Natural killer cell (primary cell): ENCODE measurements at regions not wholly inside any gene's neighbourhood (a gene's known extent, or its start where the extent isn't known, plus 50 kb on each side); places are given as distances from the start of the nearest gene placed in this dataset.

Experiments
- ATAC-seq, 3 donors: fragments of 150-1000 bp in 2 of 3; fragments of 200-7000 bp in 1 of 3; cut with Tn5 transposase; 1 replicate in 1 of 3; 2 replicates in 2 of 3; pipeline ENCODE4 v1.10.0; 2021; ENCODE audit warnings: mild to moderate bottlenecking in 2 of 3, moderate library complexity in 2 of 3
- DNase-seq, 2 donors: peaks; one replicate each; pipeline versions ENCODE4 v3.0.0 to v3.0.0-alpha.2; 2013 to 2021; ENCODE audit warnings: mixed read lengths in 1 of 2
- H3K27ac ChIP-seq: one replicate; pipeline ENCODE4 v1.5.1; 2013; ENCODE audit warnings: mild to moderate bottlenecking, low read length
- H3K27me3 ChIP-seq: one replicate; pipeline ENCODE4 v1.6.1; 2013; ENCODE audit warnings: low read length; ENCODE audit not compliant: control insufficient read depth, insufficient read depth
- H3K36me3 ChIP-seq: one replicate; pipeline ENCODE4 v1.6.1; 2013; ENCODE audit warnings: low read length; ENCODE audit not compliant: control insufficient read depth, insufficient read depth
- H3K4me1 ChIP-seq: one replicate; pipeline ENCODE4 v1.6.1; 2013; ENCODE audit warnings: low read length; ENCODE audit not compliant: control insufficient read depth, insufficient read depth
- H3K4me3 ChIP-seq: one replicate; pipeline ENCODE4 v1.5.1; 2013; ENCODE audit warnings: low read length
- H3K9me3 ChIP-seq: one replicate; pipeline ENCODE4 v1.6.1; 2013; ENCODE audit warnings: low read length; ENCODE audit not compliant: control insufficient read depth, insufficient read depth
- H3K27ac Mint-ChIP-seq, 2 donors: one replicate each; pipeline ENCODE4 v1.8.0; 2022; ENCODE audit warnings: mild to moderate bottlenecking in 2 of 2, mixed read lengths in 2 of 2, moderate library complexity in 1 of 2
- H3K27me3 Mint-ChIP-seq, 2 donors: one replicate each; pipeline ENCODE4 v1.8.0; 2022; ENCODE audit warnings: low read depth in 2 of 2, mixed read lengths in 2 of 2
- H3K36me3 Mint-ChIP-seq: one replicate; pipeline ENCODE4 v1.8.0; 2022; ENCODE audit warnings: mixed read lengths
- H3K4me1 Mint-ChIP-seq, 2 donors: one replicate each; pipeline ENCODE4 v1.8.0; 2022; ENCODE audit warnings: mixed read lengths in 2 of 2
- H3K4me3 Mint-ChIP-seq: one replicate; pipeline ENCODE4 v1.8.0; 2022; ENCODE audit warnings: mild to moderate bottlenecking, moderate library complexity, mixed read lengths
- H3K9me3 Mint-ChIP-seq, 2 donors: one replicate each; pipeline ENCODE4 v1.8.0; 2022; ENCODE audit warnings: mixed read lengths in 2 of 2
- WGBS: methylation state at CpG from one replicate; pipeline ENCODE4 v1.1.7; 2013; ENCODE audit warnings: missing lambda C conversion rate; ENCODE audit not compliant: insufficient coverage; 5-methylcytosine and 5-hydroxymethylcytosine counted together
- intact Hi-C: fragments of 100-400 bp; cut with micrococcal nuclease; formaldehyde crosslinking; loops from one replicate; pipeline ENCODE4 v1.14.2; 2022
- TF ChIP-seq, protein P1 (sequence below): fragments of 200-600 bp; IDR thresholded peaks from one replicate; pipeline ENCODE4 v1.8.0; 2022; ENCODE audit warnings: antibody characterized with exemption

DNA sequence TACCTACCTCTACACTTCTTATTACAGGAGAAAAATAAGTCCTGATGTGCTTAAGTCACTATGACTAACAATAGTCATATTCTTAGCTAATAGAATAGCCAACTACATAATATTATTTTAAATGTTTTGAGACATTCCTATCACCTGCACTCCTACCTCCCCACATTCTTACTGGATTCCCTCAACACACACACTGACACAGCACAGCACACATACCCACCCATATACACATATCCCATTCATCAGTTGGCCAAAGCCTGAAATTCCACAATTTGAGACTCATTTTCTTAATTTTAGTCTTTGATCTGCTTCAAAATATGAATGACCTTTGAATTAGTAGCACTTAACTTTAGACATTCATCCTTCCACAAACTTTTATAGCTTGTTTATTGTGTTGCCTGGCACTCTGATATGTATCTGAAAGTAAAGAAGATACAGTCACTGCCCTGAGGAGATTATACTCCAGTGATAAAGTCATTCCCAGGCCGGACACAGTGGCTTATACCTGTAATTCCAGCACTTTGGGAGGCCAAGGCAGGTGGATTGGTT, 168.3 kb upstream of the RASA1 start:
- H3K27ac ChIP-seq: no peak overlapping the region
- DNase-seq (no peak), ATAC-seq (no peak)
- no peak overlapping the region for H3K27ac Mint-ChIP-seq
- no peaks in the 10 kb centered on the region for H3K36me3 ChIP-seq
- H3K4me1 Mint-ChIP-seq: peaks cover 49 to 58% of the 10 kb centered on the region in 2 donors
- H3K4me1 ChIP-seq: peaks cover 9% of the 10 kb centered on the region
- no peaks in the 10 kb centered on the region for H3K27me3 Mint-ChIP-seq
- H3K9me3 Mint-ChIP-seq: no peaks in the 10 kb centered on the region
- intact Hi-C loops: no loop called here
- no peaks in the 10 kb centered on the region for H3K27me3 ChIP-seq
- no peak overlapping the region for H3K4me3 ChIP-seq
- no peak overlapping the region for H3K4me3 Mint-ChIP-seq
- 92% methylated on average over 1 of the region's 1 CpG for WGBS
- TF ChIP-seq, protein P1, sequence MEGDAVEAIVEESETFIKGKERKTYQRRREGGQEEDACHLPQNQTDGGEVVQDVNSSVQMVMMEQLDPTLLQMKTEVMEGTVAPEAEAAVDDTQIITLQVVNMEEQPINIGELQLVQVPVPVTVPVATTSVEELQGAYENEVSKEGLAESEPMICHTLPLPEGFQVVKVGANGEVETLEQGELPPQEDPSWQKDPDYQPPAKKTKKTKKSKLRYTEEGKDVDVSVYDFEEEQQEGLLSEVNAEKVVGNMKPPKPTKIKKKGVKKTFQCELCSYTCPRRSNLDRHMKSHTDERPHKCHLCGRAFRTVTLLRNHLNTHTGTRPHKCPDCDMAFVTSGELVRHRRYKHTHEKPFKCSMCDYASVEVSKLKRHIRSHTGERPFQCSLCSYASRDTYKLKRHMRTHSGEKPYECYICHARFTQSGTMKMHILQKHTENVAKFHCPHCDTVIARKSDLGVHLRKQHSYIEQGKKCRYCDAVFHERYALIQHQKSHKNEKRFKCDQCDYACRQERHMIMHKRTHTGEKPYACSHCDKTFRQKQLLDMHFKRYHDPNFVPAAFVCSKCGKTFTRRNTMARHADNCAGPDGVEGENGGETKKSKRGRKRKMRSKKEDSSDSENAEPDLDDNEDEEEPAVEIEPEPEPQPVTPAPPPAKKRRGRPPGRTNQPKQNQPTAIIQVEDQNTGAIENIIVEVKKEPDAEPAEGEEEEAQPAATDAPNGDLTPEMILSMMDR: no peak
- no peaks in the 10 kb centered on the region for H3K9me3 ChIP-seq
- no peaks in the 10 kb centered on the region for H3K36me3 Mint-ChIP-seq

DNA sequence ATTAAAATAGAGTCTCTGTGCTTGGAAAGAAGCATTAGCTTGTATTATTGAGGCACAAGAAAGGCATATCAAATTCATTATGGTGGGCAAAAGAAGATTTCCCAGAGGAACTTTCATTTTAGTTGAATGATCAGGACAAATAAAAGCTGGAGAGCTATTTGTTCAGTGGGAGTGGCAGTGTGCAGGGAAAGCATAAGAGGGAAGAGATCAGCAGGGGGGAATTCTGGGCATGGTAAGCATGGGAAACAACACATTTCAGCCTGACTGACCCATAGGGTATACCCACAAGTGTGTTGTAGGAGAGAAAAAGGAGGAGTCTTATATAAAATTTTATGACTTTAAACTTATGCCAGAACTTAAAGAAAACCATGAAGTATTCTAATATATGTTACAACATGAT, 167.7 kb upstream of the RASA1 start:
- intact Hi-C loops: no loop called here
- Mint-ChIP-seq H3K4me1 (peaks cover 43 to 52% of the 10 kb centered on the region in 2 donors), H3K27me3 (no peaks in the 10 kb centered on the region)

DNA sequence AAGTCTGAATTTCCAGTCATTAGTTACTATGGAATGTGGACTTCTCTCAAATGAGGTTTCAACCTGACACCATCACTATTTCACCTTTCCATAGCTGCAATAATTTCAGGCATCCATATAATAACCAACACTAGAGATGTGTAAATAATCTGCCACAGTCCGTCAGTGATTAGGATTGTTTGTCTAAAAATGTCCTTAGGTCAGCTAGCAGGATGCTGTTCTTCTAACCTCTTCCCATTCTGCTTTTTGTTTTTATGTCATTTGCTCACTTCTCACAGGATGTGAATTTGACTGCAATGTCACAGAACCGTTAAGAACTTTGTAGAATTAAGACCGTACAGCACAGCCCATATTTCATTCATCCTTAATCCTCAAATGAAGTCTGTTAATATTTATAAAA, 166.4 kb upstream of the RASA1 start:
- DNase-seq (no peak), ATAC-seq (peak in 2 of 3 donors; percentile 38 to 43)
- no peaks in the 10 kb centered on the region for H3K27me3 ChIP-seq
- Mint-ChIP-seq H3K27ac (peak overlapping the region; percentile 36 to 61), H3K36me3 (no peaks in the 10 kb centered on the region), H3K27me3 (no peaks in the 10 kb centered on the region), H3K4me3 (no peak overlapping the region), H3K4me1 (peaks cover 41 to 49% of the 10 kb centered on the region in 2 donors), H3K9me3 (peaks cover 0 to 3% of the 10 kb centered on the region in 2 donors)
- intact Hi-C loops: no loop called here
- no peak overlapping the region for H3K27ac ChIP-seq
- H3K36me3 ChIP-seq: no peaks in the 10 kb centered on the region
- no peaks in the 10 kb centered on the region for H3K9me3 ChIP-seq
- WGBS: 0% methylated on average over 3 of the region's 3 CpGs
- TF ChIP-seq, protein P1: no peak
- H3K4me1 ChIP-seq: peaks cover 9% of the 10 kb centered on the region
- H3K4me3 ChIP-seq: no peak overlapping the region

More for the DNA sequence above, 167.7 kb upstream of the RASA1 start:
- Histone ChIP-seq H3K4me1 (peaks cover 9% of the 10 kb centered on the region), H3K9me3 (no peaks in the 10 kb centered on the region), H3K36me3 (no peaks in the 10 kb centered on the region), H3K27ac (no peak overlapping the region), H3K4me3 (no peak overlapping the region), H3K27me3 (no peaks in the 10 kb centered on the region)
- H3K27ac Mint-ChIP-seq: no peak overlapping the region
- no peak for DNase-seq
- H3K9me3 Mint-ChIP-seq: no peaks in the 10 kb centered on the region
- no peaks in the 10 kb centered on the region for H3K36me3 Mint-ChIP-seq
- no peak for ATAC-seq
- TF ChIP-seq, protein P1: no peak
- no peak overlapping the region for H3K4me3 Mint-ChIP-seq

DNA sequence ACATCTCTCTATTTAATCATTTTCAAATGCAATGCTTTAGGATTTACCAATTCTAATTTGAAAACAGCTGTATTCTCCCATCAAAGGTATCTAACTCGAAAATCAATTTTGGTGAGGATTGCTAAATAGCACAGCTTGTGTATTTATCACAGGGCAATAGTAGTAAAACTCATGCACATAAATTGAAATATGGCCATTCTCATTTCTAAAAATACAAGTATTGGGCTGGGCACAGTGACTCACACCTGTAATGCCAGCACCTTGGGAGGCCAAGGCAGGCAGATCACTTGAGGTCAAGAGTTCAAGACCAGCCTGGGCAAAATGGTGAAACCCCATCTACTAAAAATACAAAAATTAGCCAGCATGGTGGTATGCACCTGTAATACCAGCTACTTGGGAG, 164.8 kb upstream of the RASA1 start:
- no CpG with 5 or more reads among the region's 1 CpG for WGBS
- Histone ChIP-seq H3K4me3 (no peak overlapping the region), H3K4me1 (peaks cover 9% of the 10 kb centered on the region), H3K36me3 (no peaks in the 10 kb centered on the region), H3K27ac (no peak overlapping the region), H3K27me3 (no peaks in the 10 kb centered on the region), H3K9me3 (no peaks in the 10 kb centered on the region)
- Mint-ChIP-seq H3K36me3 (no peaks in the 10 kb centered on the region), H3K4me1 (peaks cover 28 to 41% of the 10 kb centered on the region in 2 donors), H3K27ac (no peak overlapping the region), H3K27me3 (no peaks in the 10 kb centered on the region), H3K9me3 (peaks cover 0 to 3% of the 10 kb centered on the region in 2 donors), H3K4me3 (no peak overlapping the region)
- TF ChIP-seq, protein P1: no peak
- intact Hi-C loops: no loop called here
- DNase-seq: no peak
- no peak for ATAC-seq
